Stimulated activated CD8-positive, alpha-beta memory T cell treated with anti-CD3 and anti-CD28 coated beads, Interleukin-7, amount 100 ng/mL, for 48 hours (primary cell): ENCODE measurements at regions not wholly inside any gene's neighbourhood (a gene's known extent, or its start where the extent isn't known, plus 50 kb on each side); places are given as distances from the start of the nearest gene placed in this dataset.
"Not testable (repeated sequence)": the region's sequence is repeated elsewhere in the genome, so short reads cannot be mapped to it uniquely, and the experiment has no call there.

Experiments used
- DNase-seq, 2 donors: peaks; one replicate each; pipeline ENCODE4 v3.0.0-alpha.2; 2020; ENCODE audit warnings: low read depth in 1 of 2; ENCODE audit errors: extremely low read depth in 1 of 2

- DNase-seq: no peak
These were observed 254.7 kb upstream of the PFKP start for GRCh38 chr10:2812631-2813030.

GRCh38 chr10:2800178-2800577, 267.2 kb upstream of the PFKP start:
- DNase-seq: no peak

DNA sequence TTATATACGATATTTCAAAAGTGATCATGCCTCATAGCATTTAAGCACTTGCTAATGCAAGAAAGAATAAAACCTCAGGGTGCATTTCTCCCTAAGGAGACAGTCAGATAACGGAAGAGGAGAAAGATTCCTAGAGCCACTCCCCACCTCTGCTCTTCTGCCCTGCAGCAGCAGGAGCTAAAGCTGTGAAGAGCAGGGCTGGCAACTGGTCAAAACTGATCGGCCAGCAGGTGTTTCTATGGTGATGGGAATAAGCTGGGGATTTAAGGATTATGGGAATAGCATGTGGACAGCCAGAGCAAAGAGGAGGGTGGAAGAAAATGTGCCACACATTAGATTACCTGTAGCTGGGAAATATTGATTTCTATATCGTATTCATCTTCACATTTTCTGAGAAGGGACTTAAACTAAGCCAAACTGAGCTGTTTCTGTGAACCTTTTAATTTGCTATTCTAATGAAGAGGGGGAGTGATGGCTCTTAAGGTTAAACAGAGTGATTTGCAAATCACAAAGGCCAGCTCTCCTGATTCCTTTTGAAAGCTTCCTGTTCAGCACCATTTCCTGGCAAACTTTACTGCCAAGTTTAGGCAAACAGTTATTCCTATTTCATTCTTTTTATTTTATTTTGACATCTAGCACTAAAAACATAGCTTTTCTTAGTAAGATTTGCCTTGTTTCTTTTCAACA, 268.9 kb upstream of the PFKP start:
- no peak for DNase-seq

DNA sequence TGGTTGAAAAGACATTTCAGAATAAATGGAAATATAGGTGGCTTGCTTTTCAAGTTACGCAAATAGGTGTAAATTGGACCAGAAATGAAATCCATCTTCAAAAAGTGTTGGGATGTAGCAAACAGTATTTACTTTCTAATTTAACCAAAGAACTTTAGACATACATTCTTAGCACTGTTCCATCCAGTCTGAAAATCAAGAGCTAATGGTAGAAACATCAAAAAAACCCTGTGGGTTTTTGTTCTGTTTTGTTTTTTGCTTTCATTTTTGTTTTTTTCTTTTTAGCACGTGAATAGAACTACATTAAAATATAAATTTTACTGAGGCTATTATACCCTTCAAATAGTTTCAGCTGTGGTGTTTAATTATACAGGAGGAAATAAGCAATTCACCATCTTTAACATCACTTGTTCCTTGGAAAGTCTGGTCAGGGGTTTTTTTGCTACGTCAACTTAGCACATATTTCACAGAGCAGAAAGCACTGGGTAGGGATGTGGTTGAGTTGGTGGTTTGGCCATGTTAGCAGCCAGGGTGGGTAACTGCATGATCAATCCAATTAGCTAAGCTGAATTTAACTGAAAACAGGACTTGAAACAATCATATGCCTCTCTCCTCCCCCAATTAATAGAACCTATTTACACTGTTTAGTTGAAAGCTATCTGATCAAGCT, 275.4 kb upstream of the PFKP start:
- peak in 1 of 2 donors; percentile 18 for DNase-seq

DNA sequence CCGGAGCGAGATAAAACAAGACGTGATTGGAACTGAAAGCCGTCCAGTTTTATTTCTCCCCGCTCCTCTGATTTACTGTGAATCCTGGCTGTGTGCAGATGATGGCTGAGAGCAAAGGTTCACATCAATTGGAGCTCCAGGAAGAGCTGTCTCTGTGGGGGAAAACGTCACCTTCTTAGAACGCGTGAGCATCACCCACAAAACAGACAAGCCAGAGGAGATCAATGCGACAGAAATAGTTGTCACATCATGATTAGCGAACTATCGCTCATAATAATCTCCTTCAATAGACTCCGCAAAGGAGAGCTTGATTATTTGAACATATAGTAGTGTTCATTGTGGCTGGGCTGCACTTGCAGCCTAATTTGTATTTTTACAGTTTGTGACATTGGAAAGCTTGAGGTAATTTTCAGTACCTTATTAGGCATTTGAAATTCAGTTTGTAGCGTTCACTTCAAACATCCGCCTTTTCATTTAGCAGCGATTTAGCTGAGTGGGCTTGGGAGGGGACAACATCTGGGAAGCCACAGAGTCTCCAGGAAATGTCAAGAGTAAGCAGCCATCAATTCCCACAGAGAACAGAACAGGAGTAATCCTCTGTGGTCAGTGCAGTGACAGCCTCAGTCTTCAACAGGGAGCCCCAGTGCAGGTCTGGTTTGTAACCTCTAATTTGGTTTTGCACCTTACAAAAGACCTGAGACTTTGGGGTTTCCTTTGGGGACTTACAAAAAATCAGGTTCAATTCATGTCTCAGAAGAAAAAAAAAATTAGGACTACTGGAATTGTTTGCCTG, 276.8 kb upstream of the PFKP start:
- no peak for DNase-seq

DNA sequence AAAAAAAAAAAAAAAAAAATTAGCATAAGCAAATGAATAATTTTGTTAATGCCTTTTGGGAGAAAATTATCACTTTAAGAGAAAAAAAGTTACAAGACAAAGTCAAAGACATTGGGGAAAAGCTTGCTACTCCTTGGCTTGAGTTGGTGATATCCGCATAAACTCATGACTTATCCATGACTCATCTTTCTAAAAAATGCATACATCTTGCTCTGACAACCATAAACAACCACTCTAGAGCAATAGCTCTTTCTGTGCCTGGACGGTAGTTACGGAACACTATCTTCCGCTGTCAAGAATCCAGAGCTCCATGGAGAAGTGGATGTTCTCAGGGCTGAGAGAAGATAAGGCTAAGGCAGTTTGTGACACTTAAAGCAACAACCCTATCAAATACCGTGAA, 281.1 kb upstream of the PFKP start:
- no peak for DNase-seq

DNA sequence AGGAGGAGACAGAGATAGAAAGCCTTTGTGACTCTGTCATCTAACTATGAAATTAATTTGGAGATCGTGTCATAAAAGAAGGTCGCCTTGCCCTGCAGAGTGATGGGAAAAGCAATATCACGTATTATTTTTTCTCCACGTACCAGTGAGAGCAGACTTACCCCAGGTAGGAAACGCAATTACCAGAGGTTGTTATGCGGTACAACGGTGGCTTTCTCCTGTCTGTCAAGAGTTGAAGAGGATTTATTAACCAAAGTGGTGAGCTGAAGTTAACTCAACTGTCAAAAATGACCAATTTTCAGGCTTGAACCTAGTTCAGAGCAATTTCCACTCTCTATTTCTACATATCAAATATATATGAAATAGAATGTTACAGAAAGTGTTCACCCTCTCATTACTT, 282.6 kb upstream of the PFKP start:
- DNase-seq: no peak

DNA sequence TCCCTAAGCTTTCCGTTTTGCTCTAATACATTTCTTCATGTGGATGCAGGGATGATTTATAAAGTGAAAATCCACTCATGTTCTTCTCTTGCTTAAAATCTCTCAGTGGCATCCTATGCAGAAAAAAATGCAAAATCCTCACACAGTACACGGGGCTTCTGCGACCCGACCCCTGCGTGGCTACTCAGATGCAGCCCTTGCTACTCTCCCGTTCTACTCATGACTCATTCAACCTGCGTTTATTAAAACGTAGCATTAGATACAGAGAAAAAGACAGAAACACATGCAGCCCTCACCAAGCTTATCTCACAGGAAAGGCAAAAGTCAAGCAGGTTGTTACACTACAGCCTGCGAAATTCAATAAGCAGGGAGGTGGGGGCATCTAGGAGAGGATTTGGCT, 284.4 kb upstream of the PFKP start:
- DNase-seq: no peak

- no peak for DNase-seq
These were observed 285.1 kb upstream of the PFKP start for GRCh38 chr10:2782265-2782664.

DNA sequence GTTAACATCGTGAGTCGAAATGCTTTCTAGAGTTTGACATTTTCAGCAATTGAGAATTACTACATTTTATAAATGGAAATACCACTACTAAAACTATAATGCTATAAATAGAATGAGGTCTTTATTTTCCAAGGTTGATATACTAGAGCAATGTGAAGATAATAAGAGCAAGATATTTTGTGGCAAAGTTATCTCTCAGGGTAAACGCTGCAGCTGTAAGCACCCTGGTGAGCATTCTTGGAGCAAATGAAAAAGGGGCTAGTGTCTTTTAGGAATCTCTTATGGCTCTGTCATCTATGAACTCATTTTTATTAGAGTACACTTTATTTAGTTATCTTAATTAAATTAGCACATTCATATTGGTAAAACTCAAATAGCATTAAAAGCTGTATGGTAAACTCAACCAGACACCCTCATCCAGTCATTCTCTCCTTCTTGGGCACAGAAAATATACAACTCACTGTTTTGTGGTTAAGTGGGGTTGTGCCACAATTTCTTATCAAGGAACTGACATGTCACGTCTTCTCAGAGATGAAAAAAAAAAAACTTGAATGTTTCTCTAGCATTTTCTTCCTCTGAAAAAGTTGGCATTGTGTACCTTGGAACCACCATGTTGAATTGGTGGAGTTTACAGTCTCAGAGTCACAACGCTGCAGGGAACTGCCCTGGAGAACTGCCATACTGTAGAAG, 289.5 kb upstream of the PFKP start:
- DNase-seq: no peak

- no peak for DNase-seq
These were observed 294.3 kb upstream of the PFKP start for GRCh38 chr10:2772816-2773631.

- DNase-seq: no peak
These were observed 295.2 kb upstream of the PFKP start for GRCh38 chr10:2772135-2772534.

DNA sequence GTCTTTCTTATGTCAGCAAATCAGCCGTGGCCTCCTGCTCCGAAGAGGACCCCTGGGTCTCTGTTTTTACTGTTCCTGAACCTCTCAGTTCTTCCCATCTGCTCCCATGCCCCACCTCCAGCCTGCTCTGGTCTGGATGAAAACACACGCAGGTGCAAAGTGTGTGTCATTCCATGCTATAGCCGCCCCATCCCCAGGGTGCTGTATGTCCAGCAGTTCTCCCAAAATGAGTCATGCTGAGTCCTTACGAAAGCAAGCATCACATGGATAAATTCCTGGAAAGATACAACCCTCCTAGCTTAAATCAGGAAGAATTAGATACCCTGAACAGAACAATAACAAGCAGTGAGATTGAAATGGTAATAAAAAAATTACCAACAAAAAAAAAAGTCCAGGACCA, 300.1 kb upstream of the PFKP start:
- DNase-seq: not testable (repeated sequence)

GRCh38 chr10:2761971-2762370, 305.4 kb upstream of the PFKP start:
- DNase-seq: no peak

- DNase-seq: no peak
These were observed 306.0 kb upstream of the PFKP start for GRCh38 chr10:2761311-2761710.

DNA sequence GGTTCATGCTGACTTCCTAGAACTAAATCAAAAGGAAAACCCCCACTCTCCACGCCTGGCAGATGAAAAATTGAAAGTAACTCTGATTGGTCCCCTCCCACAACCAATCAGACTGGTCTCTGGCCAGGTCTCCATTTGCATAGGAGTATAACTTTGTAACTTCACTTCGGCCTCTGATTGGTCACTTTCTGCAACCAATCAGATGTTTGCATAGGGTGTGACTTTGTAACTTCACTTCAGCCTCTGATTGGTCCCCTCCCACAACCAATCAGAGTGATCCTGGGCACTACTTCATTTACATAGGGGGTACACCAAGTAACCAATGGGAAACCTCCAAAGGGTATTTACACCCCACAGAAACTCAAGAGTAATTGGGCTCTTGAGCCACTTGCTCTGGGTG, 306.6 kb upstream of the PFKP start:
- DNase-seq: no peak

DNA sequence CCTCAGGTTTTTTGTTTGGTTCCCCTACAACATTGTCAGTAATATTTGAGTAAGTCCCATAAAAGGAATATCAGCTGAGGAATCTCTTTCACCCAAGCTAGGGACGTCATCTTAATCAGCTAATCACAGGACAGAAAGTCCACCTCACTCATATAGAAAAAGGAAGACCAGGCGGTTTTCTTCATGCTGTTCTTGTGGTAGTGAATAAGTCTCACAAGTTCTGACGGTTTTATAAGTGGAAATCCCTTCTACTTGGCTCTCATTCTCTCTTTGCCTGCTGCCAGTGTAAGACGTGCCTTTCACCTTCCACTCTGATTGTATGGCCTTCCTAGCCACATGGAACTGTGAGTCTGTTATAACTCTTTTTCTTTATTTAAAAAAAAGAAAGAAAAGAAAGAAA, 308.1 kb upstream of the PFKP start:
- DNase-seq: no peak

DNA sequence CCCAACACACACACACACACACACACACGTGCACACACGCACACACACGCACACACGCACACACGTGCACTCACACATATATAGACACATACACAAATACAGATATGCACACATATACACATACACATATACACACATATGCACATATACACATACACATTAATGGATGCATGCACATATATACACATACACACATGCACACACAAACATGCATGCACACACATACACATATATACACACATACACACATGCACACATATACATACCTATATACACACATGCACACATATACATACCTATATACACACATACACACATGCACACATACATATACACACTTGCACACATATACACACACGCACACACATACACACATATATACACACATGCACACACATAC, 312.4 kb upstream of the PFKP start:
- no peak for DNase-seq

- no peak for DNase-seq
These were observed 319.1 kb upstream of the PFKP start for GRCh38 chr10:2748287-2748686.

DNA sequence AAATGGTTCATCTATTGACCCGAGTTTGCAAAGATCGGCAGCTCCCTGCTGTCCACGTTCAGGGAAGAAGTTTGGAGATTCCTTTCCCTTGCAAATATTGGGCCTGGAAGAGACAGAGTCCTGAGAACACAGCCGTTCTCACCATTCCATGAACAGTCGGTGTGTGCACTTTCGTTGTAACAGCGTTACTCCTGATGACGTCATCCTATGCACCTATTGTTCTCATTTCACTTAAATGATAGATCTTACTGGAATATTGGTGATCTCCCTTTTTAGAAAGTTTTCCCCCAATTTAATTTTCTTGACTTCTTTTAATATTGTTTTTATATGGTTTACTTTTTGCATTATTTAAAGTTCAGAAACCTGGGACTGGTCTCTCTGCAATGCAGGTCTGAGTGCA, 320.7 kb upstream of the PFKP start:
- DNase-seq: no peak

GRCh38 chr10:2745666-2746065, 321.7 kb upstream of the PFKP start:
- DNase-seq: no peak
